Activated CD4-positive, alpha-beta T cell treated with anti-CD3 and anti-CD28 coated beads, Interleukin-2, amount 50 U/mL, for 48 hours (primary cell): ENCODE measurements at regions not wholly inside any gene's neighbourhood (a gene's known extent, or its start where the extent isn't known, plus 50 kb on each side); places are given as distances from the start of the nearest gene placed in this dataset.

ENCODE experiments used
- DNase-seq, 2 experiments: peaks; one replicate each; pipeline ENCODE4 v3.0.0-alpha.2; 2020

DNA sequence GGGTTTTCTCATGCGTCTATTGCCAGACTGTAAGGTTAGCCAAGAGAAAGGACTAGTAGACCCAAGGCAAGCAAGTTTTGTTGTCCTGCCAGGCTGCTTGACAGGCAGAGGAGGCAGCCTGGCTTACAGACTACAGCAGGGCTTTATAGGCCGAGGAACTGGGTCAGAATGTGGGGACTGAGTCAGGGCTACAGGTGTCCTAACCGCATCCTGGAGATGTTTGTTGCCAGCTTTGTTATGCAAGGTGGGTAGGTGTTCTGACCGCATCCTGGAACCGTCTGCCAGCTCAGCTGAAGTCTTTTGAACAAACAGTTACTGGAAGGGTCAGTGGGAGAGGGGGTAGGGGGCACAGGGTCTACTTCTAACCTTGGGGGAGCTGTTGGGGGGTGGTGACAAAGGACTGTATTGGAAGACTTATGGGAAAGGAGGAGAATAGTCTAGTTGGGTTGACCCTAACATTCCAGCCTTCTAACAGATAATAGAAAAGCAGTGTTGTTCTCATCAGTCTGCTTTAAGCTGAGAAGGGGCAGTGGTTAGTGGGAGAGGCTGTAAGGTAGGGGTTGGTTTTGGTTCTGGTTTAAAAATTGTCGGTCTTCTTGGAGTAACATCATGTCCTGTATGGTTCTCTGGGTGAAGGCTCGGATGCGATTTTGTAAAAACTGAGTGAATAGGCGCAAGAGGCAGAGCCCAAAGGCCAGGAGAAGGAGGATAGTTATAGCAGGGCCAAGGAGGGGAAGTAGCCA, 913.8 kb upstream of the SLITRK5 start:
- no peak for DNase-seq

DNA sequence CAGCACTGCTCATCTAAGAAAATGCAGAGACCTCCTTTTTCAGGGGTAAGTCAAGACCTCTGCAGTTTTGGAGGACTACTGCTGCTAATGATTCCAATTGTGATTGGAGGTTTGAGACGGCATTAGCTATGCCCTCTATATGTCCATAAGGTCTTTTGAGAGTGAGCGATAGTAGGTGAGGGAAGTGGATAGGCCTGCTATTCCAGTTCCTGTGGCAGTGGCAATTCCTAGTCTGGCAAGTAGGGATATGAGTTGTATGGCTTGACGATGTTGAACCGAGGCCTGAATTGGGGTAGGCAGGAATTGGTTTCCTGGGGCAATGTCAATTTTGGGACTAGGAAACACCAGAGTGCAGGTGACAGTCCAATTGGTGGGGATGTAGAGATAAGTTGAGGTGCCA, 913.1 kb upstream of the SLITRK5 start:
- no peak for DNase-seq

DNA sequence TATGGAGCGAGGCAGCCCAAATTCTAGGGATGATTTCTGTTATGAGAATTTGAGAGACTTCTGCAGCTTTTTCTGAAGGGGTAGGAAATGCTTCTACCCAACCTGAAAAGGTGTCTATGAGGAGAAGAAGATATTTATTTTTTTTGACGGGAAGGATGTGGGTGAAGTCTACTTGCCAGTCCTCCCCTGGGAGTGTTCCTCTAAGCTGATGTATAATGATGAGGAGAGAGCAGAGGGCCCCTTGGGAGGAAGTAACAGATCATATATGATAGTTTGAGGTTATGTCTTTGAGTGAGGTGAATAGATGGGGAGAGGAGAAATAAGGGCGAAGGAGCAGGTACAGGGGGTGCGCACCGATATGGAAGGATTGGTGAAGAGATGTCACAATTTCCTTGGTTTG, 910.6 kb upstream of the SLITRK5 start:
- no peak for DNase-seq

DNA sequence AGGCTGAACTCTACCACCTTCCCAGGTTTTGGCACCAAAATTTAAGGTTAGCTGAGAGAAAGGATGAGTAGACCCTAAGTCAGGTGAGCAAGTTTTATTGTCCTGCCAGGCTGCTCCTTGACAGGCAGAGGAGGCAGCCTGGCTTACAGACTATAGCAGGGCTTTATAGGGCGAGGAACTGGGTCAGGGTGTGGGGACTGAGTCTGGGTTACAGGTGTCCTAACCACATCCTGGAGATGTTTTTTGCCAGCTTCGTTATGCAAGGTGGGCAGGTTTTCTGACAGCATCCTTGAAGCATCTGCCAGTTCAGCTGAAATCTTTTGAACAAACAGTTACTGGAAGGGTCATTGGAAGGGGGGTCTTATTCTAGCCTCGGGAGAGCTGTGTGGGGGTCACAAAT, 905.7 kb upstream of the SLITRK5 start:
- no peak for DNase-seq

DNA sequence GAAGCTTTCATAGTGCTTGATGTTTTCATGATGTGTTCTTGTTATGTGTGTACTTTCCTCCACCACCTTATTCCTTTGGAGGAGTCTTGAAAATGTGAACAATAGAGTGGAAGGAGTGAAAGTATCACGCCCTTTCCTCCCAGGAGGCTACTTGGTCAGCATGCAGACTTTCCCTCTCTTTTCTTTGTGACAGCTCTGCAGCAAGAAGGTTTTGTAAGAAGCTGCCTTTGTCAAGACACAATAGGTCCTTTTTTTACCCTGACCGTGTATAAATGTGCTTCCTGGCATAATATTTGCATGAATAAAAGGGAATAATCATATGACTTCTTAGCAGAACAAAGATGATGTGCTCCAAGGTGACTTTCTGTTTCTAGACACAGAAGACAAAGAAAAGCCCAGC, 882.6 kb upstream of the SLITRK5 start:
- no peak for DNase-seq

DNA sequence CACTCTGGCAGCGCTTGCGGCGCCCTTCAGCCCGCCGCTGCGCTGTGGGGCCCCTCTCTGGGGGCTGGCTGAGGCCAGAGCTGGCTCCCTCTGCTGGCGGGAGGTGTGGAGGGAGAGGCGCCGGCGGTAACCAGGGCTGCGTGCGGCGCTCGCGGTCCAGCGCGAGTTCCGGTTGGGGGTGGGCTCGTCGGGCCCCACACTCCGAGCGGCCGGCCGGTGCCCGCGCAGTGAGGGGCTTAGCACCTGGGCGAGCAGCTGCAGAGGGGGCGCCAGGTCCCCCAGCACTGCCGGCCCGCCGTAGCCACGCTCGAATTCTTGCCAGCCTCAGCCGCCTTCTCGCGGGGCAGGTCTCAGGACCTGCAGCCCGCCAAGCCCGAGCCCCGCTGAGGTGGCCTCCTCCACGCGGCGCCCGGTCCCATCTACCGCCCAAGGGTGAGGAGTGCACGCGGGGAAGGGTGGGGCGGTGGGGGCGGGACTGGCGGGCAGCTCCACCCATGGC, 879.0 kb upstream of the SLITRK5 start:
- DNase-seq = no peak

DNA sequence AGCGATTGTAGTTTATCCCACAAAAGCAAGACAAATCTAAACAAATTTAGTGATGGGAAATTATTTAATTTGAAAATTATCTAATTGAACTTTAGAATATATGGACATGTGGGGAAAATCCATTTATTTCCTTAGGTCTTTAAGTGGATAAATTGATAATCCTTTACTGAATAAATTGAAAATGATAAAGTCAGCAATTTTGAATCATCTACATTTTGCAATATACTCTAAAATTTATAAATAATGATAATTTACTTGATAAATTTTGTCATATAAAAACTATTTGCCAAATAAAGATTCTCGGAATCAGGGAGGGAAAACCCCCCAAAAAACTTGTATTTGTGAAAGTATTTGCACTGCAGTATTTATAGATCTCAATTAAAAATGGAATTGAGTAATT, 875.3 kb upstream of the SLITRK5 start:
- no peak for DNase-seq

DNA sequence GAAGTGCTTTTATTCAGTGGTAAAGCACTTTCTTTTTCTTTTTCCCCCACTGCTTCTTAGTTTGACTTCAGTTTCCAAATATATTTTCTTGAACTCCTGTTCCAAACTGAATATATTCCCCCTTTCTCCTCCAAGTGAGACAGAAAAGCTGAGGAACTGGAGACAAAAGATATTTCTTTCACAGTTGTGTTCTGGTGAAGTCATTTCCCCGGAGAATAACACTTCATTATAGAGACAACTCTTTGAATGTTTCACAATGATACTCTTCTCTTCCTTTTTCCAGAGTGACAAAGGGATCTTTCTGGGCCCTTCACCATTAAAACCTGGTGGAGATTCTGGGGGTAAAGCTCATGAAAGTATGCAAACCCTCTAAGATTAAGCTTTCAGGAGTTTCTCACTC, 860.8 kb upstream of the SLITRK5 start:
- DNase-seq = no peak

DNA sequence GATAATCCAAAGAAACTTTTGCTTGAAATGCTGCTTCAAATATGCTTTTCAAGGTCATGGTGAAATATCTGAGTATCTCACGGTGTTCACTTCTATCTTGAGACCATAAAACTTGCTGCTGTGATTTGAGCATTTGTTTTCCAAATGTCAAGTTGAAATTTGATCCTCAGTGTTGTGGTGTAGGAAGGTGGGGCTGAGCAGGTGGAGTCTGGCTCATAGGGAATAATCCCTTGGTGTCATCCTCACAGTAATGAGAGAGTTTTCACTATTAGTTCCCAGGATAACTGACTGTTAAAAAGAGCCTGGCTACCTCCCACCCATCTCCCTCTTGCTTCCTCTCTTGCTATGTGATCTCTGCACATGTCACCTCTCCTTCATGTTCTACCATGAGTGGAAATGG, 858.0 kb upstream of the SLITRK5 start:
- DNase-seq = no peak

DNA sequence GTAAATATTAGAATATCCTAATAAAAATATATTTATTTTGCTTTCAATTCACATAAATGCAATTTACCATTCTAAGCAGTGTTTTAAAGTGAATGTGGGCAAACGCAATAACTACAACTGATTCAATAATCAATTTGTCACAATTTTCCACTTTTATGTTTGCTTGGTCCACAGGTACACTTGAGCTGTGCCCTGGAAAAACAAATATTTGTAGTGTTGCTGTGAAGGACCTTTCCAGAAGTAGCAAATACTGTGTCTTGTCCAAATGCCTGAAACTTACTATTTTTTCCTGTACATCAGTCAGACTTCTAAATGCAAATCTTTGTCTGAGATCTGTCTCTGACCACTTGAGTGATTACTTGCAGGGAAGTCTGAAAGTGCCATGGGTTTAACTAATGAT, 845.8 kb upstream of the SLITRK5 start:
- DNase-seq = no peak

DNA sequence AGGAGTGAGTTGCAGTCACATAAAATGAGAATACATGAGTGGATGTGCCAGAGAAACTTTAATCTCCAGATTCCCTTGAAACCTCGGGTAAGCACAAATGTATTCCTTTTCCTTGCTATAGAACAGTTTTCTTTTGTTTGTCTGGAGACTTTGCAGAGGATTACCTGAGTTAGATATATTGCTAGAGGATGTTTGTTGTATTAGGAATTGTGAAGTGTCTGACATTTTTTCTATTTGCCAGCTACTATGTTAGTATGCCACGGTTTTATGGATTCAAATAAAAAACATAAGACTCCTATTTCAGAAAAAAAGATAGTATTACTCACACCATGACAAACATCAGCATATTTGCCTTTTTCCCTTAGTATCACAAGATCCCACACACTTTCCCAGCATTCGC, 844.9 kb upstream of the SLITRK5 start:
- DNase-seq = no peak

DNA sequence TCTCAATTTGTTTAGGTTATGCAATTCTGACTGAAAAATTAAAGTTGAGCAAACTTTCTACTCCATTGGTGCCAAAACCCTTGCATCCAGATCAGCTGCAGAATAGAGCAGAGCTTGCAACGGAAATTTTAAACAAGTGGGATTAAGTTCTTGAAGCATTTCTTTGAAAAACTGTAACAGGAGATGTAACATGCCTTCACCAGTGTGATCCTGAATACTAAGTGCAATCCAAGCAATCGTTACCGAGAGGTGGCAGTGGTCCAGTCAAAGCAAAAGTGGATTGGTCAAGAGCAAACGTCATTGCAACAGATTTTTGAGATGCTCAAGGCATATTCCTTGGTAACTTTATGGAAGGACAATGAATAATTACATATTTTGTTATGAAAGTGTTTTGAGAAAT, 841.1 kb upstream of the SLITRK5 start:
- DNase-seq = no peak

DNA sequence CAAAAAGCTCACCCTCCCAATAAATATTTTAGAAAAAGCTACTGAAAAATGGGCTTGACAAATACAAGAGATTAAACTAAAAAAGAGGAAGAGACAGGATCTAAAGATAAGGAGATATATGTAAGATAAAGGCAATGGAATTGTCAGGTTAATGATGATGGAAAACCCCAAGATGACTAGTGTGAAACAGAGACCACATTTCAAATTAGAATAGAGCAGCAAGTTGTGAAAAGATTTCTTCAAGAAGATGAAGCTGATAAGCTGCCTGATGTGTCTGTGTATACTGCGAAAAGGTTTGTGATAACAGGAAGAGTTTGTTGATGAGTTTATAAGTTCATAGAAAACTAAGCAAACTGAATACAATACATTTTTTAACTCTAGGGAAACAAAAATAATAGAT, 840.1 kb upstream of the SLITRK5 start:
- DNase-seq = no peak

DNA sequence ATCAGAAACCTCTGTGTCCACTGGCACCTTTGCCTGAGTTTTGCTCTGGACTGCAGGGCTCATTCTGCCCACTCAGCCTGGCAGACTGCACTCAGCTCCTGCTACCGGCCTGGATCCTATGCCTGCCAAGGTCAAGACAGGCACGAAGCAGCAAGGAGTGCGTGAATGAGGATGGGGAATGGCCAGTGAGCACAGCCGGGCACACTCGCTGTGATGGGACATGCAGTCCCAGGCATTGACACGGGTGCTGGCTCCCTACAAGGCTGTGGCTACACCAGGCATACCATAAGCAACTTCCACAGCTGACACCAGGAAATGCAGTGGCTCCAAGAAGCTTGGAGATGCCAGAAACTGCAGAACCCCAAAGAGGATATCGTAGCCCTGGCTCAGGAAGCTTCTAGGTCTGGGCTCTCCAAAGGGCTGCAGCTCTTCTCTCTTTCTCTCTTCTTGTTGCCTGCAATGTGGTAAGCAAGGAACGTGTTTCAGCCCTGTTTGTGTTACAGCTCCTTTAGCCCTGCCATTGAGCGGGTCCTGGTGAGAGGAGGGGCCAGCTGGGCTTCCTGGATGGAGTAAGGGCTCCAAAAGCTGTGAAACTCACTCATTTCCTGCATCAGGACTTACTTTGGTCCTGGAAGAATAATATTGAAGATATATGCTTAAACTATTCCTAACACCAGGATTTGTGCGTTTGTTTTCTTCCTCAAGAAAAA, 832.6 kb upstream of the SLITRK5 start:
- DNase-seq = no peak

DNA sequence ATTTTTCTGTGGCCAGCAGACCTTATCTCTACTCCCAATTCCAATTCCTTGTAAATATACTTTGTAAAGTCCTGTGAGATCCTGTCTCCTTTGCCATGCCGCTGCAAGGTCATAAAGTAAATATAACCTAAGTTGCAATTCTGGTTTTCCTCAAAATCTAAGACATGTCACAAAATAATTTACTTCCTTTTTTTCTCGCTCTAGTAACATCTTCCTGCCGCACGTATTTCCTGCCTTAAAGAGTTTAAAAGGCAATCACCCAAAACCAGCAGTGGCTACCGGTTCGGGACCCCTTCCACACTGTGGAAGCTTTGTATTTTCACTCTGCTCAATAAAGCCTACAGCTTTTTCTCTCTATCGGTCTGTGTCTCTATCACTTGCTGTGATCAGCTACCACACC, 832.0 kb upstream of the SLITRK5 start:
- no peak for DNase-seq

DNA sequence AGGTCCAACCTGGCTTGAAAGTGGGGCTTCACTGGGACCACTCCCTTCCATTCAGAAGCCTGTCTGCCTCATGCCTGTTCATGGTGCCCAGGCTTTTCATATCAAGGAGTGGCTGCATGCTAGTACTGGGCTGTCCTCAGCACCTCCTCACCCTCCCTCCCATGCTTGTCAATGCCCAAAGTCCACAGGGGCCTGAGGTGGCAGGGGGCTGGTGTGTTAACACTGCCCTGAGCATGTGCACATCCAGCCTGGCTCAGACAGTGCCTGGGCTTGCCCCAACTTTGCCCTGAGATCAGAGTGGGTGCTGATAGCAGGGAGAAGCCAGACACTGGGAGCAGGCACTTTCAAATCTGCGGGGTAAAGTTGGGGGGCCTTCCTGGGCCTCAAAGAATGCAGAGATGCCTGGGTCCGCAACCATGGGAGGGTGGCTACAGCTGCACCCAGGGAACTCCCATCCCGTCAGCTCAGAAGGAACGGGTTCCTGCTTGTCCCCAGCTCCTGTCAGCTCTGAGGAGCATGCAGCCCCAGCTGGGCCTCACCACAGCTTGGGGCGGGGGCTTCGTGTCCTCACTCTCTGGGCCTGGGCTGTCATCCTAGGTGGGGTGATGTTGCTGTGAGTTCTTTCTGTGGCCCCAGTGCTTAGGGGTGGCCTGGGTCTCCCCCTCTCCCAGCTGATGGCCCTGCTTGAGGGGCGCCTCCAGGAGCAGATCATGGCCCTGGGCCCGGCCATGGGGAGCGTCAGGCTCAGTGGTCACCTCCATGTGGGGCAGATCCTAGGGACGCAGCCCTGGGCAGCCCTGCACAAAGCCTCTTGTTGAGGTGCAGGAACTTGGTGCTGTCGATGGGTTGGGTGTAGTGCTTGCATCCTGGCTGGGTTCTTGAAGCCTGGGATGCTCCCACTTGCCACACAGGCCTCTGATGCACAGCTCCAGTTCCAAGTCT, 830.6 kb upstream of the SLITRK5 start:
- no peak for DNase-seq

DNA sequence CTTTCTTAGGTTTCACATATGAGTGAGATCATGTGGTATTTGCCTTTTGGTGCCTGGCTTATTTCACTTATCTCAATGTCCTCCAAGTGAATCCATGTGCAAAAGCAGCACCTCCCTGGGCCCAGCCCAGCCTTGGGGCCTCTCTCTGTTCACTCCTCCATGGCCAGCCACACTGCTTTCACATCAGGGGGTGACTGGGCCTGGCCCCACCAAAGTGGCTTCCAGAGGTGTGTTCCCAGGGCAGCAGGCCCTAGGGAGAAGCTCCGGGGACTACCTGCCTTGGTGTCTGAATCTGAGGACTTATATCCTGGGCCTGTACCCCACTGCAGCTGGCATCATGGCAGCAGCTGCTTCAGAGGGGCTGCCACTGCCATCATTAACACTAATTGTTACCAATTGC, 829.9 kb upstream of the SLITRK5 start:
- DNase-seq = no peak

DNA sequence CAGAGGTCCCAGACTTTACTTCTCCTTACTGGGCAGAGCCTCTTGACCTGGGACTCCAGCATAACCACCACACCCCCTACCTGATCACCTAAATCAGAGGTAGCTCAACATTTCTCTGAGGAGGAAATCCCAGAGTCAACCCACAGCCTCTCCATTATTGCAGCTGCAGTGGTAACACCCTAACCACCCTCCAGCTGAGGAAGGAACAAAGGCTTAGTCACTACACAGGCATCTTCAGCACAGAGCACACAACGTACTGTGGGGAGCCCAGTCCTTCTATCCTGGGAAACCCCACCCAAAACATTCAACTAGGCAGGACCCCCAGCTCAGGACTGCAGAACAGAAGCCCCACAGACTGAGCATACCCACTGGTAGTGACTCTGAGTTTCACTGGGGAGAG, 824.7 kb upstream of the SLITRK5 start:
- DNase-seq = no peak

DNA sequence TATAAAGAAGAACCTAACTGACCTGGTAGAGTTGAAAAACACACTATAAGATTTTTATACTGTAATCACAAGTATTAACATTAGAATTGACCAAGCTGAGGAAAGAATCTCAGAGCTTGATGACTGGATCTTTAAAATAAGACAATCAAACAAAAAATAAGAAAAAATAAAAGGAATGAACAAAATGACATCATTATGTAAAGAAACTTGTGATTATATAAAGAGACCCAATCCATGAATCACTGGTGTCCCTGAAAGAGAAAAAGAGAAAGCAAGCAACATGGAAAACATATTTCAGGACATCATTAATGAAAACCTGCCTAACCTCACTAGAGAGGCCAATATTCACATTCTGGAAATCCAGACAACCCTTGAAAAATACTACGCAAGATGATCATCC, 822.5 kb upstream of the SLITRK5 start:
- no peak for DNase-seq

DNA sequence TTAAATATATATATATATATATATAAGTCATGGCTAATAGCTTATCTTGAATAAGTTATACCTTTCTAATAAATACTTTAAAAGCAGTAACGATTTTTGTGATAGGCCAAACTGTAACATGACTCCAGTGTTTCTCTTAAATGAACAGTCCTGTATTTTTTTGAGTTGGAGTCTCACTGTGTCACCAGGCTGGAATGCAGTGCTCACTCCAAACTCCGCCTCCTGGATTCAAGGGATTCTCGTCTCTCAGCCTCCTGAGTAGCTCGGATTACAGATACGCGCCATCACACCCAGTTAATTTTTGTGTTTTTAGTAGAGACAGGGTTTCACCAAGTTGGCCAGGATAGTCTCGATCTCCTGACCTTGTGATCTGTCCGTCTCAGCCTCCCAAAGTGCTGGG, 814.2 kb upstream of the SLITRK5 start:
- no peak for DNase-seq

DNA sequence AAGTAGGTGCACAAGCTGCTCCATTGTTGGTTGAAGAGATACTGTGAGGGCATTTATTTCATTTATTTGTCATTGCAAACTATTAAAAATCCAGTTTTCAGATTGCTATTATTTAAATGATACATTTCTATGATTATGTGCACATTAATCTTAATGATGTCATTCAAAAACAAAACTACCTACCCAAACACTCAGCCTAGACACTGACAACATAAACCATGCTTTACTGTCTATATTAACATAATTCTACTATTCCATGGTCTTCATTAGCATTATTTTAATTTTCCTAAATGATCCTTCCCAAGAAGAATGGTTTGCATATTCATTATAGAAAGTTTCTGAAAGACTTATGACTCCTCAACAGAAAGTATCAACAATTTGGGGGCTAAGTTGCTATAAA, 813.0 kb upstream of the SLITRK5 start:
- no peak for DNase-seq

DNA sequence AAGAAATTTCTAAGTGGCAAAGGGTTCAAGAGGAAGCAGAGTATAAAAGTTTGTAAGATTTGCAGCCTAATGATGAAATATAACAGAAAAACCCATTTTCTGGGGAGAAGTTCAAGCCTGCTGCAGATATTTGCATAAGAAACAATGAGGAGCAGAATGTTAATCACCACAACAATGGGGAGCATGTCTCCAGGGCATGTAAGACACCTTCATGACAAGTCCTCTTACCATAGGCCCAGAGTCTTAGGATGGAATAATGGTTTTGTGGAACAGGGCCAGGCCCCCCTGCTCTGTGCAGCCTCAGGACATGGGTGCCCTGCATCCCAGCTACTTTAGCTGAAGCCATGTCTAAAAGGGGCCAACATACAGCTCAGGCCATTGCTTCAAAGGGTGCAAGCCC, 809.0 kb upstream of the SLITRK5 start:
- no peak for DNase-seq

DNA sequence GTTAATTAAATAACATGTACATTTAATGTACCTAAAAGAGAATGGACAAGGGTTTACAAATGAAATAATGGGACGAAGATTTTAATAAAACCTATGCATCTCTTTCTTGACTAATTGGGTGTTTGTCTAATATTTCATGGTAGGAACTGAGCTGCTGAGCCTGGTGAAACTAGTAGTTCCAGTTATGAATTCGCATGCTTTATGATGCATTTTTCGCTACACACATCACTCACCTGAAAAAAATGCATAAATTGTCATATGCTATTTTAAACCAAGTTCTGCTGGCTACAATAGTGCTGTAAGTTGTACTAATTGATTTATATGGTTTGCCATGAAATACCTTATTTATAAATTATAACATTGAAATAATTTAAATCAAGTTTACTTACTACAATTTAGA, 806.8 kb upstream of the SLITRK5 start:
- no peak for DNase-seq

DNA sequence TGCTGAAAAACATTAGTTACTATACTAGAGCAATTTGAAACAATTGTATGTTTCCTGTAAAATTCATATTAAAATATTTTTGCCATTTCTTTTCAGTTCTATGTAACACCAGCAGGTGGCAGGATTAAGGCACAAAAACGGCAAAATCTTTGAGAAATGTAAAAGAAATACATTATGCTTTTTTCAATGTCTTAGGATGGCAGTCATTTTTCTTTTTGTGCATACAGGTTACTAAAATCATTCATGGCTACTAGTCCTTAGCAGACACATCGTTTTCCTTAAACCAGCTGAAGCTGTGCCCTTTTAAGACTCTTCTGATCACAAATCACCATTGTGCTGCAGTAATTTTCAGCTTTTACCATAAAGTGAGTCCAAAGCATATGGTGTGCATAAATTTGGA, 800.7 kb upstream of the SLITRK5 start:
- no peak for DNase-seq
